Panc1 (cell line): ENCODE measurements at regions not wholly inside any gene's neighbourhood (a gene's known extent, or its start where the extent isn't known, plus 50 kb on each side); places are given as distances from the start of the nearest gene placed in this dataset.

ENCODE experiments used
- ATAC-seq: fragments of 200-7000 bp; cut with Tn5 transposase; 2 replicates; pipeline ENCODE4 v1.9.1; 2020; ENCODE audit warnings: mild to moderate bottlenecking, moderate library complexity
- BruUV-seq: library from RNA; stranded (reverse); fragments of 400-500 nt; replicated peaks from 2 replicates; lab custom pipeline; 2021; lab: Mats Ljungman, UMichigan
- CTCF ChIA-PET: fragments of 300-600 bp; sonication (Branson Sonifier 250); formaldehyde crosslinking; loops from one replicate; lab custom pipeline; 2022; ENCODE audit warnings: antibody characterized with exemption; lab: Charles Lee
- POLR2A ChIA-PET: fragments of 300-600 bp; sonication (Branson Sonifier 250); formaldehyde crosslinking; loops from one replicate; lab custom pipeline; 2022; ENCODE audit warnings: antibody characterized with exemption; lab: Charles Lee
- DNase-seq: peaks from one replicate; pipeline ENCODE4 v3.0.0-alpha.2; 2010; ENCODE audit warnings: low read depth, low spot score
- H3K27ac ChIP-seq: 2 replicates; pipeline ENCODE4 v1.5.1; 2011; ENCODE audit warnings: mild to moderate bottlenecking, low read length, inconsistent platforms
- H3K27me3 ChIP-seq: fragments of 200-500 bp; sonication (Bioruptor generic); 2 replicates; pipeline ENCODE4 v1.6.0; 2014; ENCODE audit warnings: low read length, inconsistent platforms; ENCODE audit not compliant: control insufficient read depth, insufficient read depth
- H3K36me3 ChIP-seq: fragments of 200-500 bp; sonication (Bioruptor generic); 2 replicates; pipeline ENCODE4 v1.5.1; 2014; ENCODE audit warnings: inconsistent platforms, mild to moderate bottlenecking, low read length, moderate library complexity; ENCODE audit not compliant: control insufficient read depth, insufficient read depth
- H3K4me1 ChIP-seq: 2 replicates; pipeline ENCODE4 v1.5.1; 2011; ENCODE audit warnings: inconsistent platforms, mild to moderate bottlenecking, low read length, moderate library complexity; ENCODE audit not compliant: control insufficient read depth, insufficient read depth
- H3K4me3 ChIP-seq, 2 experiments: 2 replicates each; pipeline ENCODE4 v1.5.1; 2011 to 2012; ENCODE audit warnings: low read depth in 2 of 2, low read length in 2 of 2, mild to moderate bottlenecking in 2 of 2, inconsistent platforms in 1 of 2, moderate library complexity in 1 of 2
- H3K9me3 ChIP-seq: fragments of 200-500 bp; sonication (Bioruptor generic); 2 replicates; pipeline ENCODE4 v1.5.1; 2014; ENCODE audit warnings: low read depth, mild to moderate bottlenecking, inconsistent platforms, low read length, moderate library complexity; ENCODE audit not compliant: control insufficient read depth, insufficient read depth
- POLR2AphosphoS5 ChIP-seq: IDR thresholded peaks from 2 replicates; pipeline ENCODE4 v1.6.1; 2012; ENCODE audit warnings: mild to moderate bottlenecking, low read depth, low read length, moderate library complexity
- SIN3A ChIP-seq: IDR thresholded peaks from 2 replicates; pipeline ENCODE4 v1.6.1; 2012; ENCODE audit warnings: low read depth, mild to moderate bottlenecking, low read length, moderate library complexity, borderline replicate concordance; ENCODE audit not compliant: insufficient read depth
- TCF7L2 ChIP-seq: IDR thresholded peaks from 2 replicates; pipeline ENCODE4 v1.6.1; 2011; ENCODE audit warnings: mild to moderate bottlenecking, low read depth, low read length, inconsistent platforms
- in situ Hi-C: cut with HindIII; loops from 2 replicates; pipeline ENCODE4 v1.10.0; 2016; ENCODE audit warnings: low sequenced_read_pairs, low pct_unique_long_range_greater_than_20kb
- intact Hi-C: fragments of 100-400 bp; cut with micrococcal nuclease; formaldehyde crosslinking; loops from one replicate; pipeline ENCODE4 v1.10.0; 2022; ENCODE audit not compliant: unreplicated experiment
- TF ChIP-seq, protein P1 (sequence below): fragments of 450-650 bp; IDR thresholded peaks from 2 replicates; pipeline ENCODE4 v1.5.1; 2017; ENCODE audit warnings: mild to moderate bottlenecking
- TF ChIP-seq, protein P2 (sequence below), 2 experiments: IDR thresholded peaks; 2 replicates each; pipeline ENCODE4 v1.6.1; 2011 to 2012; ENCODE audit warnings: low read depth in 2 of 2, control low read depth in 1 of 2, low read length in 1 of 2, mild to moderate bottlenecking in 1 of 2, moderate library complexity in 1 of 2; ENCODE audit not compliant: insufficient read depth in 1 of 2

DNA sequence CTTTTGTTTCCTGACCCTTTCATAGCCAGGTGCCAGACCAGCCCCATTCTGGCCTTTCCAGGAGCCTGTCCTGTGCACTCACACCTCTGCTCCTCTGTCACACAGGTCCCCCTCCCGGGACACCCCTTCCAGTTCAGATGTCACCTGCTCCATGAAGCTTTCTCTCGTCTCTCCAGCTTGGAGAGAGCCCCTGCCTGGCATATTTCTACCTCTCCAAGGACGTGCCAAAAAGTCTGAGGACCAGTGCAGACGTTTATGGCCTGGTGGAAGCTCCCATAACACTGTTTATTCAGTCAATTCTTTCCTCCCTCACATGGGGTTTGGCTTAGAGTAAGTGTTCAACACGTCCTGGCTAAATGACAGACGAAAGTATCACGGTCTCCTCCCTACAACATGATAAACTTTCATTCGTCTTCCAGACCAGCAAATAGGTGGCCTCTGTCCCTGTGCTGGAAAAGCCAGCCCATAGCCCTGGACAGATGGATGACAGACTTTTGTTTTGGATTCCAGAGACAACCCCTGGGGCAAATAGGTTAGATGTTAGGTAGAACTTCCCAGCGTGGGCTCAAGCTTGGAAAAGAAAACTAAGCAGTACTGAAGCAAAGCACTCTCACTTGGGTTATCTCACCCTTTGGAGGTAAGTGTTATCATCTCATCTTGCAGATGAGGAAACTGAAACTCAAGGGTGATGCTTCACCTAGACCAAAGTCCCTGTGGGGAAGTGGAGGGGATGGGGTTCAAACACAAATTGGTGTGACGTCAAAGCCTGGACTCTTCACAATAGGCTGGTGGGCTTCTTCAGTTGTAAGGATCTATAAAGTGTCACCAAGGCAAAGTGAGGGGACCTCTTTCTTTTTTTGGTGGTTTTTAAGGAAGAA is 52.9 kb upstream of the ECE1 start:
- H3K4me1 ChIP-seq: peaks cover 65% of the 10 kb centered on the region
- BruUV-seq: TSS peak; percentile 59
- peak overlapping the region; percentile 58 to 84 for H3K4me3 ChIP-seq
- no peak for DNase-seq
- intact Hi-C loops: no loop called here
- TF ChIP-seq TCF7L2: no peak
- TF ChIP-seq SIN3A: peak; percentile 14; the same call in 1 of the 2 replicates
- TF ChIP-seq, protein P1, sequence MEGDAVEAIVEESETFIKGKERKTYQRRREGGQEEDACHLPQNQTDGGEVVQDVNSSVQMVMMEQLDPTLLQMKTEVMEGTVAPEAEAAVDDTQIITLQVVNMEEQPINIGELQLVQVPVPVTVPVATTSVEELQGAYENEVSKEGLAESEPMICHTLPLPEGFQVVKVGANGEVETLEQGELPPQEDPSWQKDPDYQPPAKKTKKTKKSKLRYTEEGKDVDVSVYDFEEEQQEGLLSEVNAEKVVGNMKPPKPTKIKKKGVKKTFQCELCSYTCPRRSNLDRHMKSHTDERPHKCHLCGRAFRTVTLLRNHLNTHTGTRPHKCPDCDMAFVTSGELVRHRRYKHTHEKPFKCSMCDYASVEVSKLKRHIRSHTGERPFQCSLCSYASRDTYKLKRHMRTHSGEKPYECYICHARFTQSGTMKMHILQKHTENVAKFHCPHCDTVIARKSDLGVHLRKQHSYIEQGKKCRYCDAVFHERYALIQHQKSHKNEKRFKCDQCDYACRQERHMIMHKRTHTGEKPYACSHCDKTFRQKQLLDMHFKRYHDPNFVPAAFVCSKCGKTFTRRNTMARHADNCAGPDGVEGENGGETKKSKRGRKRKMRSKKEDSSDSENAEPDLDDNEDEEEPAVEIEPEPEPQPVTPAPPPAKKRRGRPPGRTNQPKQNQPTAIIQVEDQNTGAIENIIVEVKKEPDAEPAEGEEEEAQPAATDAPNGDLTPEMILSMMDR: no peak
- no peaks in the 10 kb centered on the region for H3K27me3 ChIP-seq
- no peaks in the 10 kb centered on the region for H3K9me3 ChIP-seq
- in situ Hi-C loops: no loop called here
- ChIA-PET CTCF (no interaction called here), POLR2A (no interaction called here)
- ATAC-seq: no peak
- H3K36me3 ChIP-seq: no peaks in the 10 kb centered on the region; the same call in 1 of the 2 replicates
- H3K27ac ChIP-seq: peak overlapping the region; percentile 67

DNA sequence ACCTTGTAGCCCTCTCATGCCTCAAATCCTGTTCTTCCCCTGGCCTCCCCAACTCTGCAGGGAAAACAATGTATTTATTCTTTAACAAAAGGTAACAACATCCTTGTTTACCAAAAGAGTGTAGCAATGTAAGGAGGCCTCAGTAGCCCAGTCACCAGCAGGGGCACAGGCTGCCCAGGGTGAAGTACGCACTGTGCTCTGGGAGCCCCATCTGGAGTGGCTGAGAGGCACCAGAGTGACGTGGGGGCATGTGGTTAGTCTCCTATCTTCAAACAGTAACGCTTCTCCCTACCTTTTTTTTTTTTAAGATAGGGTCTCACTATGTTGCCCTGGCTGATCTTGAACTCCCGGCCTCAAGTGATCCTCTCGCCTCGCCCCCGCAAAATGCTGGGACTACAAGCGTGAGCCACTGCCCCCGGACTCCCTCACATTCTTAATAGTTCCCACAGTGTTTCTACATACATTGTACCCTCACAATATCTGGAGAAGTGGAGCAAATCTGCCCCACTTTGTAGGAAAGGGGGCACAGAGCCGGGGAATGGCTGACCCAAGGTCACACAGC is 51.3 kb upstream of the ECE1 start:
- BruUV-seq: no TSS peak
- ChIA-PET CTCF (no interaction called here), POLR2A (no interaction called here)
- no peak for ATAC-seq
- Histone ChIP-seq H3K27me3 (no peaks in the 10 kb centered on the region), H3K4me3 (no peak overlapping the region), H3K27ac (peak overlapping the region; percentile 72), H3K9me3 (no peaks in the 10 kb centered on the region), H3K4me1 (peaks cover 81% of the 10 kb centered on the region), H3K36me3 (no peaks in the 10 kb centered on the region; the same call in 1 of the 2 replicates)
- no peak for TF ChIP-seq TCF7L2
- TF ChIP-seq POLR2AphosphoS5: no peak
- no peak for TF ChIP-seq SIN3A
- TF ChIP-seq, protein P1: no peak
- TF ChIP-seq, protein P2, sequence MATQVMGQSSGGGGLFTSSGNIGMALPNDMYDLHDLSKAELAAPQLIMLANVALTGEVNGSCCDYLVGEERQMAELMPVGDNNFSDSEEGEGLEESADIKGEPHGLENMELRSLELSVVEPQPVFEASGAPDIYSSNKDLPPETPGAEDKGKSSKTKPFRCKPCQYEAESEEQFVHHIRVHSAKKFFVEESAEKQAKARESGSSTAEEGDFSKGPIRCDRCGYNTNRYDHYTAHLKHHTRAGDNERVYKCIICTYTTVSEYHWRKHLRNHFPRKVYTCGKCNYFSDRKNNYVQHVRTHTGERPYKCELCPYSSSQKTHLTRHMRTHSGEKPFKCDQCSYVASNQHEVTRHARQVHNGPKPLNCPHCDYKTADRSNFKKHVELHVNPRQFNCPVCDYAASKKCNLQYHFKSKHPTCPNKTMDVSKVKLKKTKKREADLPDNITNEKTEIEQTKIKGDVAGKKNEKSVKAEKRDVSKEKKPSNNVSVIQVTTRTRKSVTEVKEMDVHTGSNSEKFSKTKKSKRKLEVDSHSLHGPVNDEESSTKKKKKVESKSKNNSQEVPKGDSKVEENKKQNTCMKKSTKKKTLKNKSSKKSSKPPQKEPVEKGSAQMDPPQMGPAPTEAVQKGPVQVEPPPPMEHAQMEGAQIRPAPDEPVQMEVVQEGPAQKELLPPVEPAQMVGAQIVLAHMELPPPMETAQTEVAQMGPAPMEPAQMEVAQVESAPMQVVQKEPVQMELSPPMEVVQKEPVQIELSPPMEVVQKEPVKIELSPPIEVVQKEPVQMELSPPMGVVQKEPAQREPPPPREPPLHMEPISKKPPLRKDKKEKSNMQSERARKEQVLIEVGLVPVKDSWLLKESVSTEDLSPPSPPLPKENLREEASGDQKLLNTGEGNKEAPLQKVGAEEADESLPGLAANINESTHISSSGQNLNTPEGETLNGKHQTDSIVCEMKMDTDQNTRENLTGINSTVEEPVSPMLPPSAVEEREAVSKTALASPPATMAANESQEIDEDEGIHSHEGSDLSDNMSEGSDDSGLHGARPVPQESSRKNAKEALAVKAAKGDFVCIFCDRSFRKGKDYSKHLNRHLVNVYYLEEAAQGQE (IDR thresholded peaks at IDR 0.05; ENCODE audit: insufficient read depth in 1 of 2, low read depth in 2 of 2, low read length in 1 of 2): no peak
- in situ Hi-C loops: no loop called here
- intact Hi-C loops: no loop called here
- DNase-seq: no peak
